SKM-1 treated with dmso at 0.1 percent for 144 hours (cell line): ENCODE measurements at regions not wholly inside any gene's neighbourhood (a gene's known extent, or its start where the extent isn't known, plus 50 kb on each side); places are given as distances from the start of the nearest gene placed in this dataset.

Experiments used
- DNase-seq: peaks from one replicate; lab custom pipeline; 2025; ENCODE audit not compliant: unreplicated experiment; lab: John Stamatoyannopoulos, UW

DNA sequence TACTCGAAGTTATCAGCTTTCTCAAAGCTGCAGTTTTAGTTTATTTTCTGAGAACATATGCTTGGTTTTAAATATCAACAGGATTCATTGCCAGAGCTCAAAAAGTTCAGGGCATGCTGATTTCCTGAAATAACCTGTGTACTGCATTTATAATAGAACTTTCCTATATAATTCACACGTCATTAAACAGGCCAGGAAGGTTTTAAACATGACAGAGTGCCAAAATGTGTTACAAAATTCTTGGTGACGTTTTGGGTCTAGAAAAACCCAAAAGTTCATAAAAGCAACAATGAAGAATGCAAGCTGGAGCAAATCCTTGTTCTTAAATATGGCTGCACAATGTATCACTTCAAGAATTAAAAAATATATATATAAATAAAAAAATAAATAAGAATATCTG, 1139.1 kb downstream of the CDH11 start:
- DNase-seq = no peak

DNA sequence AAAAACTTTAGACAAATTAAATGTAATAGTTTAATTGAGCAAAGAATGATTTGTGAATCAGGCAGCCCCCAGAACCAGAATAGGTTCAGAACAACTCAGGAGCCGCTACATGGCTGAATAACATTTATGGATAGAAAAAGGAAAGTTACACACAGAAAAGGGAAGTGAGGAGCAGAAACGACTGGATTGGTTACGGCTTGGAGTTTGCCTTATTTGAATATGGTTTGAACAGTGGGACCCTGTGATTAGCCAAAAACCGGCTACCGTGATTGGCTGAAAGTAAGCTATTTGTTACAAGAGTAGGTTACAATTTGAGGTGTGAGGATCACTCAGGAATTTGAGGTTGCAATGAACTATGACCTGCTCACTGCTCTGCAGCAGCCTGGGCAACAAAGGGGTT, 1139.8 kb downstream of the CDH11 start:
- no peak for DNase-seq

DNA sequence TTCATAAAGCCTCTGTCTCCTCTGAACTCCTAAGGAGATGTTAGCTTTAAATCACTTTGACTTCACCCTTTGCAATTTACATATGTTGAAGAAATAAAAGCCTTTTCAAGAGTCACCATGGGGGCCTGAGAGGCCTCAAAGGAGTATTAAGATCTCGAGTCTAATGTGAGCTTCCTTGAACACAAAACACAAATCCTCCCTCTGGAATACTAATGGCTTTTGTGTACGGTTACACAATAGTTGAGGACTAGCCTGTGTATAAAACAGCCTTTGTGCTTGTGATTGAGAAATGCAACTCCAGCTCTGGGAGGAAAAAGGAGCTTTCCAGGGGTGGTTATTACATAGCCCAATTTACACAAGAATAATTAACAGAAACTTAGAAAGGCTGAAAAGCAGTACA, 1140.2 kb downstream of the CDH11 start:
- DNase-seq = no peak

DNA sequence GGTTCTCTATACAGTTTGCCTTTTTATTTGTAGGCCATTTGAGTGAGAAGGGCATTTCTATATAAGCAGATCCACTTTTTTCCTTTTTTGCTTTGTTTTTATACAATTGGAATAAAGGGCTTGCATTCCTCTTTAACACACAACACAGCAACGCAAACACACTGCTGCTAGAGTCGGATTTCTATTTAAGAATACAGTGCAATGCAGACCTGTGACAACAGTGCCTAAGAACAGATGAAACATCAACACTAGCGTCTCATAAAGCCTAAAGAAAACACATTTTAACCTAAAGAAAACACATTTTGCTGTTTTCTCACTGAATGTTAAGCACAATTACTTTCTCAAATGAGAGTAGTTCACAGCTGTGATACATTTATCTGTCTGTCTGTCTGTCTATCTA, 1141.1 kb downstream of the CDH11 start:
- no peak for DNase-seq

DNA sequence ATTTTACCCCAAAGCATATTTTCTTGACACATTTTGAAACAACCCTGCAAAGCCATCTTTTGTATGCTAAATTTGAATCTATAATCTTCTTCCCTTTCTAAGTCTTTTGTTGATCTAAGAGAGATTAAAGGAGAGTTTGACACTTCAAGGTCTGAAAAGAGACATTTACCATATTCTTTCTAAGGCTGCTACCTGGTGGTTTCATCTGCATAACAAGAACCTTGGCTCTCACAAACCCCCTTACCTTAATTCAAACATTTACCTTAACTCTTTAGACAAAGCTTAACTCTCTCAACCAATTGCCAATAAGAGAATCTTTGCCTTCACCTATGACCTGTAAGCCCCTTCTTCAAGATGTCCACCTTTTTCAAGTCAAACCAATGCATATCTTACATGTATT, 1143.6 kb downstream of the CDH11 start:
- no peak for DNase-seq

DNA sequence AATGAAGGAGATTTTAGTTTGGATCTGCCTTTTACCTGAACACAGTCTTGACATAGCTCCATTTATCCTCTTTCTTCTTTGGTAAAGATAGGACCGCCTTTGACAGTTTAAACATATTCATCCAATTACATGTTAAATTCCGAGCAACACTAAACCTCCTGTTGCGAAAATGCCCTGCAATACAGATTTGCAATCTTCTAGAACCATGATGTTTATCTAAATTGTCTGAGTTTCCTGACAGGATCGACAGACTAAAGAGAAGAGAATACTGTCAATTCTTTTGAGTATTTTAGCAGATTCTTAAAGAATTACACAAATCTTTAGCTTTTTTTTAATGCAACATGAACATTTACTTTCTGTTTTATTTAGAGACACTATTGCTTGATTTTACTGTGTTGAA, 1145.5 kb downstream of the CDH11 start:
- no peak for DNase-seq

DNA sequence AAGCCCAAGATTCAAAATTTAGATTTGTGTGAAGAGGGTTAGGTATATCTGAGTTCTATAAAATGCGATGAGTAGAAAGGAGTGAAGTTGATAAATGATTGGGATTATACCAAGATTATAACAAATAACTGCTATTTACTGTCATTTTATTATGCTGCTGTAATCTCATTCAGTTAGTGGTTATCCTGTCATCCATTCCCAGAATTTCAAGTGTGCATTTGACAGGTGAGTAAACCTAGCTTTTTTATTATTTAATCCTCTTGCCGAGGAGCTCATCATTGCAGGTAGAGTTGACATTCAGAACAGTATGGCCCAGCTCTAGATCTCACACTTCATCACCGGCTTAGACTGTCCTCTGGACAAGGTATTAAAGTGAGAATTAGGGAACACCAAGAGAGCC, 1146.2 kb downstream of the CDH11 start:
- no peak for DNase-seq

DNA sequence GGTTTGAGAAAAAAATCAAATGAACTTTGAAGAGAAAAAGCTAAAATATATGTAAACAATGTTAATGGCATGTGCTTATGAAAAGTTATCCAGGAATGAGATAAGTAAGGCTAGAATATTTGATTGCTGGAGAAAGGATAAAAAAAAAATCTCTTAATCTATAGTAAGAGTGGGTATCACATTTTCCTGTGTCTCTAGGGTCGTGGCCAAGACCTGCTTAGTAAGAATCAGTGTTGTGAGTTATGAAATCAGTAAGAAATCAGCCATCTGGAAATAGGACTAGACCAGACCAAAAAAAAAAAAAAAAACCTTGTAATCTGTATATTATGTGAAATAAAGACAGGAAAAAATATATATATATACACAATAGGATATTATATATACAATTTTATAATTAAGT, 1153.9 kb downstream of the CDH11 start:
- no peak for DNase-seq

DNA sequence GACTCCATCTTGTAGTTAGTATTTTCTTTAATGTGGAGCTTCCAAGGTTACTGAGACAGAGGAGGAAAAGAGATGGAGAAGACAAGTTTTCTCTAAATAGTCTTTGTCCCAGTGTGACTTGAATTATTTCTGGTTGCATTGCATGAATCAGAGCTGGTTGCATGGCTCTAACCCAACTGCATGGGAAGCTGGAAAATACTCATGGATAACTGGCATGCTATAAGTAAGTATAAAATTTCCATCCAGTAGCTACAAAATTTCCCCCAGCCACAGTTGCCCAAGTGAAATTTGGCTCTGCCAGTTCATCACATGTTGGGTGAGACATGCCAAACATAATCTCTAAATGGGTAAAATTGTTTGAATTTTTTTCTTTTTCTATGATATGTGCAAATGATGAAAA, 1161.5 kb downstream of the CDH11 start:
- DNase-seq = no peak

DNA sequence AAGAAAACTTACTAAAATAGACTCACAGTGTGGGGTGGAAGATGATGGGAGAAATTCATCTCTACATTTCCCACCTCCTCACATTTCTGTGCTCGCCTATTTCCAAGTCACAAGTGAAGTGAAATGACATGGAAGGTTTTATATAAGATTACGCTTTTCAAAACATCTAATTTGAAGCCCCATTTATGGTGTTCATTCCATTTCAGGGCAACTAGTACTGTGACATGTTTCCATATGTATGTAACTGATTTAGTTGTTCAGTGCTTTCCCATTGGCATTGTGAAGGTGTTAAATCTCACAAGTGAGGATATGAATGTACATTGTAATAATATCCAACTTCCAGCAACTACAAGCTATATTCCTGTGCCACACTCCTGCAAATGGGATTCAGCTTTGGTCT, 1174.8 kb downstream of the CDH11 start:
- no peak for DNase-seq

DNA sequence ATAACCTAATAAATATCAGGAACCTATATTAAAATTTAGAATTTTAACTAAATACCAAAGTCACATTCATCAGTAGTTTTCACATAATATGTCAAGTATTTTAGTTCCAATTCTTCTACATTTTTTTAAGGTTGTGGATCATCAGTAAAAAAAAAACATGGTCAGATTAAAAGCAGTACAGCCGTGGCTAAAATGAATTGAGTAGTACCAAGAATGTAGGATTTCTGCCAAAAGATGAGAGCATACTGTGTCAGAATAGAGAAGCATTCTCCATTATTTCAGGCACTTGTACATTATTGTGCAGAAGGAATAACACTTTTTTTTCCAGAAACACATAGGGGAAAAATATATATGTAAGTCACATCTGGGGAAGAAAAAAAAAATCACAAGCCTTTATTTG, 1176.1 kb downstream of the CDH11 start:
- DNase-seq = no peak

DNA sequence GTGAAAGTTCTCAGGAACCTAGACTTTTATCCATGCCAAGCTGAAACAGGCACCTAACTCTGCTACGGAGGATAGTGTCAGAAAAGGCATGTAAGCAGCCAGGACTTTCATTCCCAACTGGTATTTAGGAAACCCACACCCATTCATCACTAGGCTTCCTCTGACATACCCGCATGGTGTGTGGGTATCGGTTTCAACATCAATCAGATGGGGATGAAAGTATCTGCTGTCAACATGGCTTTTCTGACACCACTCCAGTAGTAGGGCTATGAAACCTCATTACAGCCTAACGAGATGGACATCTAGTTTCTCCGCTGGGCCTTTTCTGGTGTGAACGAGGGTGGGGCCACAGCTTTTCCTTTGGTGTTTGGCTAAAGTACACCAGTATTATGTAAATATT, 1178.3 kb downstream of the CDH11 start:
- no peak for DNase-seq

DNA sequence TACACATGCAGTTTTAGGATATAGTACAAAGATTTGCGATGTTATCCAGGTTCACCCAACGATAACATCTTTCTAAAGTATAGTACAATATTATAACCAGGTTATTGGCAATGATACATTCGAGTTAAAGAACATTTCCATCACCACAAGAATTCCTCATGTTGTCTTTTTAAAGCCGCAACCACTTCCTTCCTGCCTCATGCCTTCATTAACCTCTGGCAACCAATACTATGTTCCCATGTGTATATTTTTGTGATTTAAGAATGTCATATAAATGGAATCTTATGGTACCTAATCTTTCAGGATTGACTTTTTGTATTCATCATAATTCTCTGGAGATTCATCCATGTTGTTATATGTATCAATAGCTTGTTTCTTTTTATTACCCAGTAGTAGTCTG, 1183.2 kb downstream of the CDH11 start:
- no peak for DNase-seq

DNA sequence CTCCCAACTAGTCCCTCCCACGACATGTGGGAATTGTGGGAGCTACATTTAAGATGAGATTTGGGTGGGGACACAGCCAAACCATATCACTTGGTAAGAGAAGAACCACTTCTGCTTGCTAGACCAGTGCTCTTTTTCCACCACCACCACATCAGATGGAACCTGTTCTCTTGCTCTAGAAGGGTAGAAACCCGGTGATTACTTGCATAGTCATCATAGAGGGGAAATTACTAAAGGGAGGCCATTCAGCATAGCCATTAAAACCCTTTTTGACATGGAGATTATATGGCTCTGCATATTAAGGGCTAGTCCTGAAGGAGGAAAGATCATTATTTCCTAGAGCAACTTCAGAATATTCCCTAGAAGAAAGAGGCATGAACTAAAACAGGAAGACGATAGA, 1188.0 kb downstream of the CDH11 start:
- no peak for DNase-seq

DNA sequence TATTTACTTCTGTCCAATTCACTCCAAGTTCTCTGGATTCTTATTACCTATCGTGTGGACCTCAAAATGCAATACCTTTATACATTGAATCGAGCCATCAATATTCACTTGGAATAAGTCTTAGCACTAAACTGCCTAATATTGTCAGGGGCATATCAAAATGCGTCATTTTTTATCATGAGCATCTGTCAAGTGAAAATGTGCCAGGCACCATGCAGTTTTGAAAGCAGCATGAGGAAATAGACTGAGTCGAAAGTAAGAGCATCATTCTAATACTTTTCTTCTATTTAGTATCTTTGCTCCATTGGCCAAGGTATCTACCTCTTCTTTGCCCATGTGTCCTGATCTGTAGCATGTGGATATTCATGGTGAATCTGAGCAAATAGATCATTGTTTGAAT, 1193.4 kb downstream of the CDH11 start:
- no peak for DNase-seq

DNA sequence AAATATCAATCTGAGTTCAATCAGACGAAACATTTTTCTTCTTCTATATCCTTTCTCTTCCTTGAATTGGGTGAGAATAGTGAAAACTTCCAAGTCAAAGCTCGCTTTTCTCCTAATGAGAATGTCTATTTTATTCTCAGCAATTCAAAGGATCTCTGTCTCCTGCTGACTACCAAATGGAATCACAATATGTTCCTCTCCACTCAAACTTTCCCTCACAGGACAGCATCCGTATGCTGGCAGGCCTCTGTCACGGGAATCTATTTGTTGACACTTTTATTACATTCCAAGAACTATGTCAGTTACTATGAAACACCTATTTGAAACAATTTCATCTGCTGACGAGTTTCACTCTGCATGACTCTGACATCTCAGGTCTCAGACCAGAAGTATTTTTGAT, 1196.6 kb downstream of the CDH11 start:
- DNase-seq = no peak

DNA sequence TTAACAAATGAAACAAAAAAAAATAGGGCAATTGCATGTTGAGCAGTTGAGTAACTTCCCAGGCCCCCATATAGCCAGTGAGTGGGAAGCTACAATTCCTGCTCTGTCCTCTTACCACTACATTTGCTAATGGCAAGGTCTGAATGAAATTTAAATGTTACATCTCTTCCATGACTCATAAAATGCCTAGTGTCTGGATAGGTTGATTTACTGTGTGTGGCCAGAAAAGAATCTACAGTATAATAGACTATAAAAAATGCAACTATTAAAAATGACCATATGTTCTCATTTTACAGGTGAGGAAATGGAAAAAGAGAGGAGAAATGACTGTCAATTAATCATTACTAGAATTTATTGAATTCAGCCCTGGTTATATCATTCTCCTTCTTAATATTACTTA, 1199.3 kb downstream of the CDH11 start:
- DNase-seq = no peak

DNA sequence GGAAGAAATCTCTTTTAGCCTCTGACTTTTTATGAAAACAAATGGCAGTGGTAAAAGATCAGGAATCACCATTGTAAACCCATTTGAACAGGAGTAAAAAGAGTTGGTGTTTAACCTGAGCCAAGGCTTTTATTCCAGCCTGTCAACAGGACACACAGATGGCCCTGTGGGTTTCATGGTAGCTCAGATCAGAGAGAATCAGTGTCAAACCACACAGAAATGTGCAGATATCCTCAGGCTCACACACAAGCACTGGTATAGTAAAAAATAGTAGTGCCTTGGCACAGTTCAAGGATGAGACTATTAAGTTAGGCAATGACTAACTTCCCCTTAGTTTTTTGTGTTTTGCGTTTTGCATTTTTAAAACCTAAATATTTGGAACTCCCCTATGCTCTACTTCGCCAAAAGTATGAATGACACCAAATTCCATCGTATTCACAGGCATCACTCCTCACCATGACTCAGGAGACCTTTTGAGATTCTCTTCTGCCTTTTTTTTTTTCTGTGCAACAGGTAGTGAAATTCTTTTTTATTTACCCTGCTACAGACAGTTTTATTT, 1200.0 kb downstream of the CDH11 start:
- no peak for DNase-seq

DNA sequence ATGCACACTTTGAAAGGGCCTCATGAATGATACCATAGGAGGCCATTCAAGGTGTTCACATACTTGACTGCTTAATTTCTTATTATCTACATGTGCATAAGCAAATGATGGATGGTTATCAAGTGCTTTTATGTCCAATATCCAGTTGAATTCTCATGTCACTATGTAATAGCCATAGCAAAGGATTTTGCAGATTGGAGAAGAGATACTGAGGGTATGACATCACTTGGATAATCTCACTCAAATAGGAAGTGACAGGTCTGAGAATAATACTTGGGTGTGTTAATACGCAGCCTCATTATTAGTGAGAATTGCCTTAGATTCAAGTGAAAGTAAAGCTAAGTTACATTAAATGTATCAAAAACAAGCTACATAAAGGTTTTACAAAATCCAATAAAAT, 1208.6 kb downstream of the CDH11 start:
- DNase-seq = no peak

DNA sequence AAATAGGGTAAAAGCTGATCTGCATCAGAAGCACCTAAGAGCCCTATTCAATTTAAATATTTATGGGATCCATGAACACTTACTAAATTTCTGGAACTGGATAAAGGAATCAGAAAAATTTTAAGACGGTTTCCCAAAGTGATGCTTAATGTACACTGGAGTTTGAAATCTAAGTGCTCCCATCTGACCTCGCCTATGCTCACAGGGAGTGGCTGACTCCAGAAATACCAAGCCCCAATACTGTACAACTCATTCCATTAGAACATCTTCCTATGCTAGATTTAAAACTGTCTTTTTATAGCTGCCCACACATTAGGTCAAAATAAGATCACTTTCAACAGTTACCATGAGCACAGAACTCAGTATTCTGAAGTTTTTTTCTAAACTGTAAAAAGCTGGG, 1214.6 kb downstream of the CDH11 start:
- no peak for DNase-seq

DNA sequence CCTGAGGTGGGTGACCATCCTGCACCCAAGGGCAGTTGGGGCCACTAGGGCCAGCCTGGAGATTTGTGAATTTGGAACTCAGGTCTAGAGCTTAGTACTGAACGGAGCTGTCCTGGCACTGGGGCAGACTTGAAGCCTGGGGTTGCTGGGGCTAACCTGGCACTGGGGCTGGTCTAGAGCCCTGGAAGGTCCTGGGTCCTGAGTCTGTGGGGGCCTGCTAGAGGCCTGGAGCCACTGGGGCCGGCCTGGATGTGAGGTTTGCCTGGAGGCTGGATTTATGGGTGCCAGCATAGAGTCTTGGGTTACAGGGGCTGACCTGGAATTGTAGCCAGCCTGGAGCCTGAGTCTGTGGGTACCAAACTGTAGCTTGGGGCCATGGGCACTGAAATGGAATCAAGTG, 1216.9 kb downstream of the CDH11 start:
- DNase-seq = no peak

DNA sequence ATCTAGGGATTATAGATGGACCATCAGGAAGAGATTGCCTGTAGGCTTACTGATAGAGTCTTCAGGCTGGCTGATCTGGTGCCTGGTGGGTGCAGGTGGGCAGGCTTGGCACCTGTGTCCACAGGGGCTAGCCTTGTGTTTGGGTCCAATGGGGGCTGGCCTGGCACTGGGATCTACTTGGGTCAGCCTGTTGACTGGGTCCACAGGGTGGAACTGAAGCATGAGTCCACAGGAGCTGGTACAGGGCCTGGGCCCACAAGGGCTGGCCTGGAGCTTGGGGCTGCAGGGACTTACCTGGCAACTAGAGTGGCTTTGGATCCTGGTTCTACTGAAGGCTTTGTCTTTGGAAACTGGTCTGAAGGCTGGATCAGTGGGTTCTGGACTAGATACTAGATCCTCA, 1217.7 kb downstream of the CDH11 start:
- DNase-seq = no peak

DNA sequence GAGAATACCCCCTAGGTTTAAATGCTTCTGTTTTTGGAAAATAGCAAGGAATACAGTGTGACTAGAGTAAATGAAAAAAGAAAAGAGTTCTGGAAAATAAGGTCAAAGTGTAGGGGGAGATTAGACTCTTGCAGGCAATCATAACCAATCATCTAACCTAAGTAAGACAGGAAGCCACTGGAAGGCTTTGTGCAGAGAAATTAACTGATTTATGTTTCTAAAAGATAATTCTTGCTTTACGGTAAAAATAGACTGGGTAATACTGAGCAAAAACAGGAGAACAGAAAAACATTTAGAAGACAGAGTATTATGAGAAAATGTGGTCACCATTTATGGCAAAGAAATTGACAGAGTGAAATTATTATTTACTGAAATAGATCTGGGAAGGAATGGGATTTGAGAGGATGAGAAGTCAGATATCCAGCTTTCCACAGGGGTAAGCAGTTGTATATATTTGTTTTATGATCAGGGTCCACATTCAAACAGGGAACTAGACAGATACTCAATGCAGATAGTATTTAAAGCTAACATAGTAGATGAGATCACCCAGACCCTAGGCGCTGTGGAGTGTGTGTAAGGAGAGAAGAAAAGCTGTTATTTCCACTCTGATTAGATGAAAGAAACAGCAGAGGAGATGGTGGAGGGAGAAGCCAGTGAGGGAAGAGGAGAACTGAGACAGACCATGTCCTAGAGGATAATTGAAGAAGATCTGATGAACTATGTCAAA, 1225.3 kb downstream of the CDH11 start:
- no peak for DNase-seq
